ENCODE measurements at regions not wholly inside any gene's neighbourhood (a gene's known extent, or its start where the extent isn't known, plus 50 kb on each side); places are given as distances from the start of the nearest gene placed in this dataset.

DNA sequence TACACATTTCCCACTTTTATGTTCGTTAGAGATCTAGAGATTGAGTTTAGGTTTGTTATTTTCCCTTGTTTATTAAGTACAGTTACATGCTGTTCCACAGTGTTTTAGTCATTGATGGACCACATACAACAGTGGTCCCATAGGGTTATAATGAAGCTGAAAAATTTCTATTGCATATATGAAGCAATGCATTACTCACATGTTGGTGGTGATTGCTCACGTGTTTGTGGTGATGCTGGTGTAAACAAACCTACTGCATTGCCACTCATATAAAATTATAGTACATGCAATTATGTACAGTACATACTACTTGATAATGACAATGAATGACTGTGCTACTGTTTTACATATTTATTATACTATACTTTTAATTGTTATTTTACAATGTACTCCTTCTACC, 51.0 kb upstream of the NXPH2 start:
- Histone ChIP-seq H3K4me1 (ENCODE audit: control insufficient read depth in 1 of 2, insufficient read depth in 2 of 2, low read depth in 1 of 2, low read length in 1 of 2) (peaks cover 0 to 2% of the 10 kb centered on the region in 2 experiments; a peak in 1 of 4 replicates), H3K9ac (no peak overlapping the region), H3K27me3 (ENCODE audit: insufficient read depth) (no peaks in the 10 kb centered on the region), H3K9me3 (no peaks in the 10 kb centered on the region), H2AFZ (ENCODE audit: low read depth) (no peak overlapping the region), H3K9me2 (no peaks in the 10 kb centered on the region), H3K27ac (ENCODE audit: low read depth in 2 of 2, low read length in 1 of 2) (no peak overlapping the region), H3K36me3 (replicated peaks in 1 of 2; ENCODE audit: control insufficient read depth in 1 of 2, insufficient read depth in 2 of 2, low read length in 1 of 2) (no peaks in the 10 kb centered on the region), H3K79me2 (ENCODE audit: insufficient read depth) (no peaks in the 10 kb centered on the region), H3K4me3 (ENCODE audit: low read depth in 2 of 2, low read length in 1 of 2) (no peak overlapping the region), H3K4me2 (no peak overlapping the region), H3F3A (replicated peaks; ENCODE audit: insufficient read depth) (no peaks in the 10 kb centered on the region), H4K20me1 (ENCODE audit: insufficient read depth) (no peaks in the 10 kb centered on the region)
- TF ChIP-seq, protein P1, sequence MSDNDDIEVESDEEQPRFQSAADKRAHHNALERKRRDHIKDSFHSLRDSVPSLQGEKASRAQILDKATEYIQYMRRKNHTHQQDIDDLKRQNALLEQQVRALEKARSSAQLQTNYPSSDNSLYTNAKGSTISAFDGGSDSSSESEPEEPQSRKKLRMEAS (IDR thresholded peaks at IDR 0.05; ENCODE audit: low read depth), result no peak
- TF ChIP-seq SIN3A (IDR thresholded peaks at IDR 0.05; ENCODE audit: borderline replicate concordance, low read depth, low read length) (no peak), RXRA (IDR thresholded peaks at IDR 0.05; ENCODE audit: borderline replicate concordance, low read depth) (no peak), NFIC (IDR thresholded peaks at IDR 0.05; ENCODE audit: borderline replicate concordance) (no peak), POLR2AphosphoS5 (IDR thresholded peaks at IDR 0.05; ENCODE audit: low read depth, low read length) (no peak), FOXM1 (IDR thresholded peaks at IDR 0.05; ENCODE audit: low read depth) (no peak)
- no peak for DNase-seq
- CTCF ChIA-PET, result interaction anchor here (0.8 to 2.6 kb wide), 2 partner anchors 16 to 919 kb away, joined by 8 to 9 read pairs; no protein-coding TSS in a partner anchor
- 30% methylated on average over 2 of the region's 2 CpGs for WGBS (ENCODE audit: low lambda C conversion rate)
- POLR2A ChIA-PET, result no interaction called here

DNA sequence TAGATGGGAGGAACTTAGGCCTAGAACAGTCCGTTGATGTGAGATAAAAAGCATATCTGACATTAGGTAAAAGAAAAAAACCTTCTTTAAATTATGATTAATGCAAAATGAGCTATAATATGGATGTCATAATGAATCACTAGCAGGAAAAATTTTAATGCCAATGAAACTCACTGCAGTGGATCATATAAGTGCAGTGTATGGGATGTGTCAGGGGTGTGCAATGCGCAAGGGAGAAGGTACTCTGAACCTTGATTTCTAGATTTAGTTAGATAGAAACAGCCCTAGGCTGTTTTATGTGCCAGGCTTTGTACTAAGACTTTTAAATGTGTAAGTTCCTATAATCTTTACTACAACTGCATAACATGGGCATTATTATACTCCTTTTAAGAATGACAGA, 50.4 kb upstream of the NXPH2 start:
- Histone ChIP-seq H3K9me2 (no peaks in the 10 kb centered on the region), H3K27me3 (ENCODE audit: insufficient read depth) (no peaks in the 10 kb centered on the region), H2AFZ (ENCODE audit: low read depth) (no peak overlapping the region), H3K27ac (ENCODE audit: low read depth in 2 of 2, low read length in 1 of 2) (no peak overlapping the region), H4K20me1 (ENCODE audit: insufficient read depth) (no peaks in the 10 kb centered on the region), H3K9me3 (no peaks in the 10 kb centered on the region), H3K4me3 (ENCODE audit: low read depth in 2 of 2, low read length in 1 of 2) (no peak overlapping the region), H3K9ac (no peak overlapping the region), H3K4me1 (ENCODE audit: control insufficient read depth in 1 of 2, insufficient read depth in 2 of 2, low read depth in 1 of 2, low read length in 1 of 2) (peaks cover 0 to 2% of the 10 kb centered on the region in 2 experiments; a peak in 1 of 4 replicates), H3K4me2 (no peak overlapping the region), H3K79me2 (ENCODE audit: insufficient read depth) (no peaks in the 10 kb centered on the region), H3F3A (replicated peaks; ENCODE audit: insufficient read depth) (no peaks in the 10 kb centered on the region), H3K36me3 (replicated peaks in 1 of 2; ENCODE audit: control insufficient read depth in 1 of 2, insufficient read depth in 2 of 2, low read length in 1 of 2) (no peaks in the 10 kb centered on the region)
- DNase-seq, result no peak
- ChIA-PET CTCF (interaction anchor here (2.2 to 2.6 kb wide), 2 partner anchors 16 to 919 kb away, joined by 8 to 9 read pairs; no protein-coding TSS in a partner anchor), POLR2A (no interaction called here)
- TF ChIP-seq, protein P2, sequence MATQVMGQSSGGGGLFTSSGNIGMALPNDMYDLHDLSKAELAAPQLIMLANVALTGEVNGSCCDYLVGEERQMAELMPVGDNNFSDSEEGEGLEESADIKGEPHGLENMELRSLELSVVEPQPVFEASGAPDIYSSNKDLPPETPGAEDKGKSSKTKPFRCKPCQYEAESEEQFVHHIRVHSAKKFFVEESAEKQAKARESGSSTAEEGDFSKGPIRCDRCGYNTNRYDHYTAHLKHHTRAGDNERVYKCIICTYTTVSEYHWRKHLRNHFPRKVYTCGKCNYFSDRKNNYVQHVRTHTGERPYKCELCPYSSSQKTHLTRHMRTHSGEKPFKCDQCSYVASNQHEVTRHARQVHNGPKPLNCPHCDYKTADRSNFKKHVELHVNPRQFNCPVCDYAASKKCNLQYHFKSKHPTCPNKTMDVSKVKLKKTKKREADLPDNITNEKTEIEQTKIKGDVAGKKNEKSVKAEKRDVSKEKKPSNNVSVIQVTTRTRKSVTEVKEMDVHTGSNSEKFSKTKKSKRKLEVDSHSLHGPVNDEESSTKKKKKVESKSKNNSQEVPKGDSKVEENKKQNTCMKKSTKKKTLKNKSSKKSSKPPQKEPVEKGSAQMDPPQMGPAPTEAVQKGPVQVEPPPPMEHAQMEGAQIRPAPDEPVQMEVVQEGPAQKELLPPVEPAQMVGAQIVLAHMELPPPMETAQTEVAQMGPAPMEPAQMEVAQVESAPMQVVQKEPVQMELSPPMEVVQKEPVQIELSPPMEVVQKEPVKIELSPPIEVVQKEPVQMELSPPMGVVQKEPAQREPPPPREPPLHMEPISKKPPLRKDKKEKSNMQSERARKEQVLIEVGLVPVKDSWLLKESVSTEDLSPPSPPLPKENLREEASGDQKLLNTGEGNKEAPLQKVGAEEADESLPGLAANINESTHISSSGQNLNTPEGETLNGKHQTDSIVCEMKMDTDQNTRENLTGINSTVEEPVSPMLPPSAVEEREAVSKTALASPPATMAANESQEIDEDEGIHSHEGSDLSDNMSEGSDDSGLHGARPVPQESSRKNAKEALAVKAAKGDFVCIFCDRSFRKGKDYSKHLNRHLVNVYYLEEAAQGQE (IDR thresholded peaks at IDR 0.05; ENCODE audit: low read depth, low read length), result no peak
- no peak for TF ChIP-seq JUND (IDR thresholded peaks at IDR 0.05)
- TF ChIP-seq SIN3A (IDR thresholded peaks at IDR 0.05; ENCODE audit: borderline replicate concordance, low read depth, low read length), result no peak
- no peak for TF ChIP-seq EP300 (IDR thresholded peaks at IDR 0.05; ENCODE audit: borderline replicate concordance in 1 of 2, low read depth in 1 of 2, low read length in 1 of 2)
- TF ChIP-seq, protein P3, sequence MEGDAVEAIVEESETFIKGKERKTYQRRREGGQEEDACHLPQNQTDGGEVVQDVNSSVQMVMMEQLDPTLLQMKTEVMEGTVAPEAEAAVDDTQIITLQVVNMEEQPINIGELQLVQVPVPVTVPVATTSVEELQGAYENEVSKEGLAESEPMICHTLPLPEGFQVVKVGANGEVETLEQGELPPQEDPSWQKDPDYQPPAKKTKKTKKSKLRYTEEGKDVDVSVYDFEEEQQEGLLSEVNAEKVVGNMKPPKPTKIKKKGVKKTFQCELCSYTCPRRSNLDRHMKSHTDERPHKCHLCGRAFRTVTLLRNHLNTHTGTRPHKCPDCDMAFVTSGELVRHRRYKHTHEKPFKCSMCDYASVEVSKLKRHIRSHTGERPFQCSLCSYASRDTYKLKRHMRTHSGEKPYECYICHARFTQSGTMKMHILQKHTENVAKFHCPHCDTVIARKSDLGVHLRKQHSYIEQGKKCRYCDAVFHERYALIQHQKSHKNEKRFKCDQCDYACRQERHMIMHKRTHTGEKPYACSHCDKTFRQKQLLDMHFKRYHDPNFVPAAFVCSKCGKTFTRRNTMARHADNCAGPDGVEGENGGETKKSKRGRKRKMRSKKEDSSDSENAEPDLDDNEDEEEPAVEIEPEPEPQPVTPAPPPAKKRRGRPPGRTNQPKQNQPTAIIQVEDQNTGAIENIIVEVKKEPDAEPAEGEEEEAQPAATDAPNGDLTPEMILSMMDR (IDR thresholded peaks at IDR 0.05), result no peak
- no peak for TF ChIP-seq FOXM1 (IDR thresholded peaks at IDR 0.05; ENCODE audit: low read depth)
- TF ChIP-seq, protein P4, sequence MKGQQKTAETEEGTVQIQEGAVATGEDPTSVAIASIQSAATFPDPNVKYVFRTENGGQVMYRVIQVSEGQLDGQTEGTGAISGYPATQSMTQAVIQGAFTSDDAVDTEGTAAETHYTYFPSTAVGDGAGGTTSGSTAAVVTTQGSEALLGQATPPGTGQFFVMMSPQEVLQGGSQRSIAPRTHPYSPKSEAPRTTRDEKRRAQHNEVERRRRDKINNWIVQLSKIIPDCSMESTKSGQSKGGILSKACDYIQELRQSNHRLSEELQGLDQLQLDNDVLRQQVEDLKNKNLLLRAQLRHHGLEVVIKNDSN (IDR thresholded peaks at IDR 0.05; ENCODE audit: borderline replicate concordance, low read depth), result no peak
- no peak for TF ChIP-seq MXI1 (IDR thresholded peaks at IDR 0.05; ENCODE audit: low read depth, low read length)
- no peak for TF ChIP-seq RXRA (IDR thresholded peaks at IDR 0.05; ENCODE audit: borderline replicate concordance, low read depth)
- no peak for TF ChIP-seq EZH2phosphoT487 (IDR thresholded peaks at IDR 0.05; ENCODE audit: borderline replicate concordance, low read depth)
- TF ChIP-seq, protein P1 (IDR thresholded peaks at IDR 0.05; ENCODE audit: low read depth), result no peak
- WGBS (ENCODE audit: low lambda C conversion rate), result 36% methylated on average over 2 of the region's 2 CpGs

Measured in SK-N-SH (cell line).